Activated T-cell treated with anti-CD3 and anti-CD28 coated beads, Interleukin-2, amount 50 U/mL, for 24 hours (primary cell): ENCODE measurements at regions not wholly inside any gene's neighbourhood (a gene's known extent, or its start where the extent isn't known, plus 50 kb on each side); places are given as distances from the start of the nearest gene placed in this dataset.

Source experiments
- DNase-seq: peaks from one replicate; pipeline ENCODE4 v3.0.0-alpha.2; 2020
- H3K27ac Mint-ChIP-seq: 2 replicates; pipeline ENCODE4 v1.8.0; 2020; ENCODE audit warnings: mild to moderate bottlenecking, mixed read lengths
- H3K27me3 Mint-ChIP-seq: 2 replicates; pipeline ENCODE4 v1.8.0; 2020; ENCODE audit warnings: mixed read lengths
- H3K36me3 Mint-ChIP-seq: 2 replicates; pipeline ENCODE4 v1.8.0; 2020; ENCODE audit warnings: low read depth, mixed read lengths
- H3K4me1 Mint-ChIP-seq: 2 replicates; pipeline ENCODE4 v1.8.0; 2020; ENCODE audit warnings: low read depth, mixed read lengths
- H3K4me3 Mint-ChIP-seq: 2 replicates; pipeline ENCODE4 v1.8.0; 2020; ENCODE audit warnings: mild to moderate bottlenecking, moderate library complexity, mixed read lengths
- H3K9me3 Mint-ChIP-seq: 2 replicates; pipeline ENCODE4 v1.8.0; 2020; ENCODE audit warnings: mixed read lengths

GRCh38 chr7:41885078-41885477, 182.2 kb upstream of the INHBA start:
- H3K4me3 Mint-ChIP-seq, result no peak overlapping the region
- peaks cover 24% of the 10 kb centered on the region for H3K36me3 Mint-ChIP-seq
- DNase-seq, result no peak
- peaks cover 20% of the 10 kb centered on the region for H3K9me3 Mint-ChIP-seq
- peak overlapping the region; percentile 34 for H3K27ac Mint-ChIP-seq
- H3K4me1 Mint-ChIP-seq, result peaks cover 73% of the 10 kb centered on the region
- peaks cover 6% of the 10 kb centered on the region for H3K27me3 Mint-ChIP-seq

GRCh38 chr7:41882745-41883420, 180.0 kb upstream of the INHBA start:
- peaks cover 27% of the 10 kb centered on the region for H3K36me3 Mint-ChIP-seq
- peaks cover 67% of the 10 kb centered on the region for H3K4me1 Mint-ChIP-seq
- H3K27ac Mint-ChIP-seq, result peak overlapping the region; percentile 98
- H3K27me3 Mint-ChIP-seq, result peaks cover 6% of the 10 kb centered on the region
- no peak for DNase-seq
- no peak overlapping the region for H3K4me3 Mint-ChIP-seq
- peaks cover 23% of the 10 kb centered on the region for H3K9me3 Mint-ChIP-seq

- H3K27me3 Mint-ChIP-seq, result peaks cover 2% of the 10 kb centered on the region
- peaks cover 23% of the 10 kb centered on the region for H3K9me3 Mint-ChIP-seq
- peak overlapping the region; percentile 58 for H3K4me3 Mint-ChIP-seq
- H3K4me1 Mint-ChIP-seq, result peaks cover 66% of the 10 kb centered on the region
- no peak for DNase-seq
- H3K36me3 Mint-ChIP-seq, result peaks cover 27% of the 10 kb centered on the region
- H3K27ac Mint-ChIP-seq, result peak overlapping the region; percentile 98
These were observed 179.4 kb upstream of the INHBA start for GRCh38 chr7:41882256-41882655.

- Mint-ChIP-seq H3K4me1 (peaks cover 65% of the 10 kb centered on the region), H3K4me3 (peak overlapping the region; percentile 58), H3K27me3 (no peaks in the 10 kb centered on the region), H3K27ac (peak overlapping the region; percentile 98), H3K36me3 (peaks cover 27% of the 10 kb centered on the region), H3K9me3 (peaks cover 23% of the 10 kb centered on the region)
- DNase-seq, result peak; percentile 81
These were observed 178.6 kb upstream of the INHBA start for GRCh38 chr7:41881331-41882130.

GRCh38 chr7:41880107-41880506, 177.2 kb upstream of the INHBA start:
- Mint-ChIP-seq H3K27me3 (peaks cover 7% of the 10 kb centered on the region), H3K9me3 (peaks cover 23% of the 10 kb centered on the region), H3K4me1 (peaks cover 51% of the 10 kb centered on the region), H3K36me3 (peaks cover 27% of the 10 kb centered on the region), H3K27ac (peak overlapping the region; percentile 98), H3K4me3 (no peak overlapping the region)
- no peak for DNase-seq

GRCh38 chr7:41879403-41879802, 176.5 kb upstream of the INHBA start:
- H3K36me3 Mint-ChIP-seq, result peaks cover 27% of the 10 kb centered on the region
- H3K4me1 Mint-ChIP-seq, result peaks cover 48% of the 10 kb centered on the region
- H3K4me3 Mint-ChIP-seq, result no peak overlapping the region
- no peak for DNase-seq
- H3K27ac Mint-ChIP-seq, result peak overlapping the region; percentile 37
- peaks cover 23% of the 10 kb centered on the region for H3K9me3 Mint-ChIP-seq
- peaks cover 14% of the 10 kb centered on the region for H3K27me3 Mint-ChIP-seq

GRCh38 chr7:41878309-41879295, 175.7 kb upstream of the INHBA start:
- DNase-seq, result no peak
- Mint-ChIP-seq H3K27ac (no peak overlapping the region), H3K4me3 (no peak overlapping the region), H3K4me1 (peaks cover 48% of the 10 kb centered on the region), H3K27me3 (peaks cover 17% of the 10 kb centered on the region), H3K36me3 (peaks cover 27% of the 10 kb centered on the region), H3K9me3 (peaks cover 23% of the 10 kb centered on the region)

- no peak overlapping the region for H3K4me3 Mint-ChIP-seq
- H3K27me3 Mint-ChIP-seq, result peaks cover 24% of the 10 kb centered on the region
- peaks cover 17% of the 10 kb centered on the region for H3K36me3 Mint-ChIP-seq
- no peak for DNase-seq
- peaks cover 36% of the 10 kb centered on the region for H3K4me1 Mint-ChIP-seq
- H3K27ac Mint-ChIP-seq, result no peak overlapping the region
- peaks cover 15% of the 10 kb centered on the region for H3K9me3 Mint-ChIP-seq
These were observed 174.2 kb upstream of the INHBA start for GRCh38 chr7:41877118-41877517.

- Mint-ChIP-seq H3K9me3 (peaks cover 6% of the 10 kb centered on the region), H3K27me3 (peaks cover 32% of the 10 kb centered on the region), H3K36me3 (peaks cover 6% of the 10 kb centered on the region), H3K4me1 (peaks cover 30% of the 10 kb centered on the region), H3K4me3 (no peak overlapping the region), H3K27ac (no peak overlapping the region)
- DNase-seq, result no peak
These were observed 172.6 kb upstream of the INHBA start for GRCh38 chr7:41875513-41875912.

- H3K27me3 Mint-ChIP-seq, result peaks cover 35% of the 10 kb centered on the region
These were observed 171.4 kb upstream of the INHBA start for GRCh38 chr7:41874201-41874785.

GRCh38 chr7:41873741-41874140, 170.9 kb upstream of the INHBA start:
- H3K36me3 Mint-ChIP-seq, result no peaks in the 10 kb centered on the region
- H3K4me1 Mint-ChIP-seq, result peaks cover 39% of the 10 kb centered on the region
- H3K27ac Mint-ChIP-seq, result no peak overlapping the region
- no peak overlapping the region for H3K4me3 Mint-ChIP-seq
- H3K27me3 Mint-ChIP-seq, result peaks cover 41% of the 10 kb centered on the region
- no peak for DNase-seq
- H3K9me3 Mint-ChIP-seq, result no peaks in the 10 kb centered on the region

More at GRCh38 chr7:41874201-41874785, 171.4 kb upstream of the INHBA start:
- Mint-ChIP-seq H3K9me3 (no peaks in the 10 kb centered on the region), H3K4me1 (peaks cover 33% of the 10 kb centered on the region), H3K36me3 (no peaks in the 10 kb centered on the region), H3K27ac (no peak overlapping the region), H3K4me3 (no peak overlapping the region)
- no peak for DNase-seq

- no peaks in the 10 kb centered on the region for H3K36me3 Mint-ChIP-seq
- peaks cover 43% of the 10 kb centered on the region for H3K4me1 Mint-ChIP-seq
- no peak for DNase-seq
These were observed 170.1 kb upstream of the INHBA start for GRCh38 chr7:41872966-41873365.

GRCh38 chr7:41870461-41871138, 167.7 kb upstream of the INHBA start:
- no peak overlapping the region for H3K4me3 Mint-ChIP-seq
- peak overlapping the region; percentile 59 for H3K27ac Mint-ChIP-seq
- DNase-seq, result no peak

More at GRCh38 chr7:41872966-41873365, 170.1 kb upstream of the INHBA start:
- H3K4me3 Mint-ChIP-seq, result no peak overlapping the region
- H3K9me3 Mint-ChIP-seq, result no peaks in the 10 kb centered on the region
- H3K27me3 Mint-ChIP-seq, result peaks cover 49% of the 10 kb centered on the region
- no peak overlapping the region for H3K27ac Mint-ChIP-seq

More at GRCh38 chr7:41870461-41871138, 167.7 kb upstream of the INHBA start:
- peaks cover 44% of the 10 kb centered on the region for H3K4me1 Mint-ChIP-seq
- H3K9me3 Mint-ChIP-seq, result peaks cover 6% of the 10 kb centered on the region
- H3K27me3 Mint-ChIP-seq, result peaks cover 68% of the 10 kb centered on the region
- no peaks in the 10 kb centered on the region for H3K36me3 Mint-ChIP-seq
